ENCODE measurements at regions not wholly inside any gene's neighbourhood (a gene's known extent, or its start where the extent isn't known, plus 50 kb on each side); places are given as distances from the start of the nearest gene placed in this dataset.

GRCh38 chr4:166432125-166432524 is 559.1 kb downstream of the TLL1 start (continued):
- TF ChIP-seq REST (IDR thresholded peaks at IDR 0.05) (no peak), ZSCAN20 (CRISPR knock-in tag; IDR thresholded peaks at IDR 0.05) (no peak), ATOH8 (CRISPR knock-in tag; IDR thresholded peaks at IDR 0.05; ENCODE audit: low read depth) (no peak), CBX8 (IDR thresholded peaks at IDR 0.05) (no peak), ZC3H11A (IDR thresholded peaks at IDR 0.05) (no peak), EHMT2 (IDR thresholded peaks at IDR 0.05; ENCODE audit: low read depth) (no peak)

GRCh38 chr4:166432842-166433241 is 559.8 kb downstream of the TLL1 start:
- no peak overlapping the region for H3K4me3 ChIP-seq
- no peak for DNase-seq (ENCODE audit: low read depth in 1 of 2, low spot score in 1 of 2)
- FAIRE-seq, result no peak
- no peak overlapping the region for H3K27ac ChIP-seq
- POLR2A ChIA-PET, result no interaction called here
- H3K4me2 ChIP-seq, result no peak overlapping the region
- no peak for ATAC-seq
- CTCF ChIA-PET, result no interaction called here
- no peaks in the 10 kb centered on the region for H3K4me1 ChIP-seq
- no peaks in the 10 kb centered on the region for H3K9me3 ChIP-seq
- TF ChIP-seq REST (IDR thresholded peaks at IDR 0.05) (no peak), PHF8 (IDR thresholded peaks at IDR 0.05; ENCODE audit: borderline replicate concordance, low read depth) (no peak), FOSB (CRISPR knock-in tag; IDR thresholded peaks at IDR 0.05) (no peak), POLR2A (IDR thresholded peaks at IDR 0.05; ENCODE audit: low read length) (no peak), CHD2 (IDR thresholded peaks at IDR 0.05; ENCODE audit: low read length, partially characterized antibody) (no peak), HEYL (CRISPR knock-in tag; IDR thresholded peaks at IDR 0.05) (no peak), HOXB13 (CRISPR knock-in tag; IDR thresholded peaks at IDR 0.05; ENCODE audit: low read depth) (no peak), EP300 (IDR thresholded peaks at IDR 0.05) (no peak), TFCP2L1 (CRISPR knock-in tag; IDR thresholded peaks at IDR 0.05) (no peak), KDM1A (IDR thresholded peaks at IDR 0.05; ENCODE audit: low read depth) (no peak), RFX5 (IDR thresholded peaks at IDR 0.05) (no peak), ELK1 (IDR thresholded peaks at IDR 0.05; ENCODE audit: low read depth, low read length) (no peak), HOXA7 (CRISPR knock-in tag; IDR thresholded peaks at IDR 0.05) (no peak), CEBPB (IDR thresholded peaks at IDR 0.05) (no peak), JUNB (IDR thresholded peaks at IDR 0.05) (no peak), HES2 (IDR thresholded peaks at IDR 0.05) (no peak), KDM5A (IDR thresholded peaks at IDR 0.05) (no peak)
